ENCODE measurements at regions not wholly inside any gene's neighbourhood (a gene's known extent, or its start where the extent isn't known, plus 50 kb on each side); places are given as distances from the start of the nearest gene placed in this dataset.

DNA sequence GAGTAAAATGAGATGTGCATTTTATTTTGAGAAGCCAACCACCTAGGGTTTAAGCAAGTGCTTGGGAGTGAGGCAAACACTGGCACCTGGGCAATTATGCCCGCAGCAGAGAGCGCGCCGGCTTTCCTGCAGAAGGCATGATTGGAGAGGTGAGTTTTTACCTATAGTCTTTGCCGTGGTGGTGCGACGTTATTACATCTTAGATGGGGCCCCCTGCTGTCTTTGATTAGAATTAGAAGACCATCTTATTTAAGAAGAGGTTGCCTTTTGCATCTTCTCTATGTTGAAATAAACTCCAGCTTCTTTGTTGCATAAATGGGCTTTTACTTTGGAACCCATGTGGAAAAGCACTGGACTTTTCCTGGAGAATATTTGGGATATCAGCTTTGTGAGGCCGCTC, 409.5 kb downstream of the GLRX3 start:
- H4K5ac ChIP-seq (ENCODE audit: insufficient read length, low read depth, low read length), result no peak overlapping the region
- H3K4me1 Mint-ChIP-seq, result peaks cover 11 to 14% of the 10 kb centered on the region in 2 experiments
- H3K4me1 ChIP-seq (ENCODE audit: insufficient read depth, low read length), result no peaks in the 10 kb centered on the region; the same call in 1 of the 2 replicates
- no peak overlapping the region for H3K4me2 ChIP-seq (ENCODE audit: insufficient read depth, insufficient read length, low read length)
- H2AFZ ChIP-seq (ENCODE audit: low read length), result no peak overlapping the region
- no peaks in the 10 kb centered on the region for H3K23me2 ChIP-seq (ENCODE audit: insufficient read length, low read depth, low read length, poor library complexity, severe bottlenecking)
- peaks cover 10% of the 10 kb centered on the region for H3K27me3 Mint-ChIP-seq (ENCODE audit: low read depth)
- H3K27ac Mint-ChIP-seq, result no peak overlapping the region
- H2BK12ac ChIP-seq (ENCODE audit: insufficient read length, low read depth, low read length), result no peak overlapping the region
- H4K20me1 ChIP-seq (ENCODE audit: control insufficient read depth, insufficient read depth, insufficient read length), result no peaks in the 10 kb centered on the region
- no peak overlapping the region for H3K9ac ChIP-seq (ENCODE audit: extremely low read depth, insufficient read length, low read length)
- no peak overlapping the region for H3K14ac ChIP-seq (ENCODE audit: insufficient read depth, low read length)
- H3K9me3 Mint-ChIP-seq, result no peaks in the 10 kb centered on the region
- no peak overlapping the region for H2BK5ac ChIP-seq (ENCODE audit: insufficient read length, low read length)
- no peaks in the 10 kb centered on the region for H3K27me3 ChIP-seq (ENCODE audit: insufficient read depth, low read length)
- no peak overlapping the region for H2BK120ac ChIP-seq (ENCODE audit: low read depth, low read length, poor library complexity, severe bottlenecking)
- no peak overlapping the region for H3K56ac ChIP-seq (ENCODE audit: insufficient read length, low read depth, low read length)
- TF ChIP-seq, protein P1, sequence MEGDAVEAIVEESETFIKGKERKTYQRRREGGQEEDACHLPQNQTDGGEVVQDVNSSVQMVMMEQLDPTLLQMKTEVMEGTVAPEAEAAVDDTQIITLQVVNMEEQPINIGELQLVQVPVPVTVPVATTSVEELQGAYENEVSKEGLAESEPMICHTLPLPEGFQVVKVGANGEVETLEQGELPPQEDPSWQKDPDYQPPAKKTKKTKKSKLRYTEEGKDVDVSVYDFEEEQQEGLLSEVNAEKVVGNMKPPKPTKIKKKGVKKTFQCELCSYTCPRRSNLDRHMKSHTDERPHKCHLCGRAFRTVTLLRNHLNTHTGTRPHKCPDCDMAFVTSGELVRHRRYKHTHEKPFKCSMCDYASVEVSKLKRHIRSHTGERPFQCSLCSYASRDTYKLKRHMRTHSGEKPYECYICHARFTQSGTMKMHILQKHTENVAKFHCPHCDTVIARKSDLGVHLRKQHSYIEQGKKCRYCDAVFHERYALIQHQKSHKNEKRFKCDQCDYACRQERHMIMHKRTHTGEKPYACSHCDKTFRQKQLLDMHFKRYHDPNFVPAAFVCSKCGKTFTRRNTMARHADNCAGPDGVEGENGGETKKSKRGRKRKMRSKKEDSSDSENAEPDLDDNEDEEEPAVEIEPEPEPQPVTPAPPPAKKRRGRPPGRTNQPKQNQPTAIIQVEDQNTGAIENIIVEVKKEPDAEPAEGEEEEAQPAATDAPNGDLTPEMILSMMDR (conservative IDR thresholded peaks at IDR 0.05), result no peak
- no peak overlapping the region for H3K18ac ChIP-seq (ENCODE audit: insufficient read length, low read depth, low read length)
- no peak overlapping the region for H3T11ph ChIP-seq (ENCODE audit: low read length)
- no peak overlapping the region for H3K4me3 Mint-ChIP-seq
- no peaks in the 10 kb centered on the region for H3K36me3 Mint-ChIP-seq (ENCODE audit: insufficient read depth in 1 of 3, low read depth in 3 of 3)
- no peak overlapping the region for H3K27ac ChIP-seq (ENCODE audit: insufficient read length, low read depth, low read length)
- no peak overlapping the region for H3K4ac ChIP-seq (ENCODE audit: low read depth, low read length)
- H3K23ac ChIP-seq (ENCODE audit: insufficient read length, low read depth, low read length), result no peak overlapping the region
- no peak overlapping the region for H2BK15ac ChIP-seq (ENCODE audit: low read depth, low read length)
- no peak overlapping the region for H2BK20ac ChIP-seq (ENCODE audit: low read depth, low read length, poor library complexity, severe bottlenecking)
- H2AK5ac ChIP-seq (ENCODE audit: insufficient read length, low read length), result no peak overlapping the region
- no peaks in the 10 kb centered on the region for H3K9me3 ChIP-seq (ENCODE audit: control insufficient read depth, low read depth, low read length)
- no peaks in the 10 kb centered on the region for H3K79me2 ChIP-seq (ENCODE audit: insufficient read depth, low read length)
- DNase-seq, result peak; percentile 9
- H4K8ac ChIP-seq (replicated peaks; ENCODE audit: insufficient read length, low read depth, low read length), result no peak overlapping the region
- WGBS (ENCODE audit: extremely low coverage, insufficient read length, low lambda C conversion rate), result no CpG with 5 or more reads among the region's 8 CpGs
- H3K79me1 ChIP-seq (ENCODE audit: insufficient read depth, low read depth, low read length, poor library complexity, severe bottlenecking), result no peaks in the 10 kb centered on the region
- no peak overlapping the region for H4K91ac ChIP-seq (ENCODE audit: insufficient read length, low read depth, low read length)

All from H9 (cell line).